ENCODE measurements at regions not wholly inside any gene's neighbourhood (a gene's known extent, or its start where the extent isn't known, plus 50 kb on each side); places are given as distances from the start of the nearest gene placed in this dataset.
"Not testable (repeated sequence)": the region's sequence is repeated elsewhere in the genome, so short reads cannot be mapped to it uniquely, and the experiment has no call there.

DNA sequence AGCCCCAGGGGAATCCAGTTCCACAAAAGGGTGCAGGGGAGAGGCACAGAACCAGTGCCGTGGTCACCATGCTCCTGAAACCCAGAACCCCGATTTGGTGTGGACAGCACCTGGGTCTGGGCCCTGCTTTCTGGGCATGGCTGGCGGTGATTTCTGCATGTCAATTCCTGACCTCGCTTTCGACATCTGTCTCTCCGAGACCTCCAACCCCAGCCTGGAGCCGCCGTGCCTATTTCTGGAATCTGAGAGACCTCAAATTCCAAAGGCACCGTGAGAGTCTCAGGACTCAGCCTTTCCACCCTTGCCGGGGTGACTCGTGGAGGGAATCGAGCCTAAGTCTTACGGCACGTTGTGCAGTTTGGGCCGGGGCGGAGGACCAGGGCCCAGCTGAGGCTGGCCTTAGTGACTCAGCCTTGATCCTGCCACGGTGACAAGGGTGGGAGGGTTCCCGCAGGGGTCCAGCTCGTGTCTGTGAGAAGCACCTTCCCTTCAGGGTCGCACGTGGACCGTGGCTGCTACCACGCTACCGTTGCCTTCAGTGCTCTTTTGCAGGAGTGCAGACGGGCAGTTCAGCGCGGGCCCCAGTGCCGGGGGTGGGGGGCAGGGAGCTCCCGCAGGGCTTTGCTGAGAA is 133.7 kb downstream of the PXDC1 start:
- no peak for DNase-seq

DNA sequence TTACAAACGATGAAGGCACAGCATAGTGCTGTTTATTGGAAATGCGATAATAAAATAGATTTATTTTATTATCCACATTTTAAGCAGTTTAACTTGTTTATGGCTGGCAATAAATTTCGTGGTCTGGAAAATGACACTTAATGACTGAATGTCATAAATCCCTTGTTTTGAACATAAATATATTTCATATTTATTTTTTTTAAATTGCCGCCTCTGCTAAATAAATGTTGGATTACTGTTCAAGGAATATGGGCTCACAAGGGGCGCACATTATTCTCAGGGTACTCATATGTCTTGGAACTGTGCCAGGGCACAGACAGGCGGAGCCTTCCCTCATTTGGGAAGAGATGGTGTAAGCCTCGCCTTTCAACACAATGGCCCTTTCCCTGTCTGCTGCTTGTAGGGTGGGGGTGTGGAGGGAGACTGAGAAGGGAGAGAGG is 134.3 kb downstream of the PXDC1 start:
- DNase-seq, result no peak

DNA sequence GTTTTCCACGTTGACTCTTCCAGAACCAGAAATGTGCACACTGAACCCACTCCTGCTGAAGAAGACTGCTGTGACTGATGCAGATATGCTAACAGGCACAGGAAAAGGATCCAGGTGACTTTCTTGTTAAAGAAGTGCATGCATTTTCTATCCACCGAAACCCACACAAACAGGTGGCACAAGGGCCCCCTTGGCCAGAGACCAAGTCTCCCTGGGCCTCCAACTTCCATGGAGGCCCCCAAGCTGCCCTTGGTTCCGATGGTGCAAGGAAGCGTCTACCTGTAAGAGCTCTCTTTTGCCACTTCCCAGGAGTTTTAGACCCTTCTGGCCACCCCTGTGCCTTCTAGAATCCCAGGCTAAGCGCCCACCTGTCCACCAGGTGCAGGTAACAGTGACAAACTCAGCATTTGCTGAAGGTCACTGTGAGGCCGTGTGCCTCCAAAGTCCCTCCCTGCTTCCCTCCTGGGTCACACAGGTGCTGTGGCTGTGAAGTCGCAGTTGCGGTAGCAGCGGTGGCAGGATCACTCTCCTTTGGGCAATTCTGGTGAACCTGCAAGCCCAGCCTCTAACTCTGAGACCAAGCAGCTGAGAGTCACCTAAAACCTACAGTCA is 134.8 kb downstream of the PXDC1 start:
- DNase-seq, result no peak

DNA sequence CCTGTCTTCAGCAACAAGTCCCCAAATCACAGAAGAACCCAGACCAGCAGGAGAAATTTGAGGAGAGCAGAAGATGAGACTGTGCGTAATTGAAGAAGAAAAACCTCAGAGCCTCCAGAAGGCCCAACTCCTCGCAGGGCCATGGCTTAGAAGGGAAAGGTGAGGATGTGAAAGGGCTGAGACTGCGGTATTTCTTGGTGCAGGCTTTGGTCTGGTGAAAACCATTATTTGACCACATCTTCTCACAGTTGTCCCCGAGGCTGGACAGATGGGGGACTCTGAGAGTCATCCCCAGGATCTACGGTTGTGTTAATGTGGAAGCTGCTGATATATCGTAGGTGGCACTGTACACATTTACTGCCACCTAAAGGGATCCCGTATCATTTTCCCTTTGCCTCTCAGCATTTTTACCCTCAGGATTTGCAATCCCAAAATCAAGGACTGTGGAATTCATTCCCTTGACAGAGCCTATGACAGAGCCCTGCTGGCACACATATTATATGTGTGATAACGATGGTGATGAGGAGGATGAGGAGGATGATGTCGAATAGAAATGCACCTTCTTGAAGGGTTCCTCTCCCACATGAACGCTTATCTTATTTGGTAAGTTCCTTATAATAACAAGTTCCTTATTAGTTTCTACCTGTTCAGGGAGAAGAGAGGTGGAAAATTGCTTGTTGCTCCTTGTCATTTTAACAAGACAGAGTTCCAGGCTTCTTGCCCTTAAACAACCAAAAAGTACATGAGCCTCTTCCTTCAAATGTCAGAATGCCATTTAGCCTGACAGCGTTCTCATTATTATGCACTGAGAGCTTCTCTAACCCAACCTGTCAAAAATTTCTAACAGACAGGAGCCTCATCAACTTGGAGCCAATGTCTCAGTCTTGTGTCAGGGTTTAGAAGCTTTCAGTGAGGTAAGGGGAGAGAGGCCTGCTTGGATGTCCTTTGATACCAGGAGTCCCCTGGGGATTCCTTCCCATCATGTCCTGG is 135.8 kb downstream of the PXDC1 start:
- DNase-seq, result no peak

DNA sequence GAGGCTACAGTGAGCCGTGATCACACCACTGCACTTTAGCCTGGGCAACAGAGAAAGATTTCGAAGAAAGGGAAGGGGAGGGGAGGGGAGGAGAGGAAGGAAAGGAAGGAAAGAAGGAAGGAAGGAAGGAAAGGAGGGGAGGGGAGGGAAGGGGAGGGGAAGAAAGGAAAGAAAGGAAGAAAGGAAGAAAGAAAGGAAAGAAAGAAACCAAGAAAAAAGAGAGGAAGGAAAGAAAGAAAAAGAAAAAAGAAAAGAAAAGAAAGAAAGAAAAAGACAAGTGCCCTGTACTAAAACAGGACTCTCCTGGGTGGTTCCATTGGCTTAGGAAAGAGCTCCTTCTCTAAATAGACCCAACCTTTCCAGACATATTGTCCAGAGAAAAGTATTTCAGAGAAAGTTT is 136.6 kb downstream of the PXDC1 start:
- DNase-seq, result no peak

DNA sequence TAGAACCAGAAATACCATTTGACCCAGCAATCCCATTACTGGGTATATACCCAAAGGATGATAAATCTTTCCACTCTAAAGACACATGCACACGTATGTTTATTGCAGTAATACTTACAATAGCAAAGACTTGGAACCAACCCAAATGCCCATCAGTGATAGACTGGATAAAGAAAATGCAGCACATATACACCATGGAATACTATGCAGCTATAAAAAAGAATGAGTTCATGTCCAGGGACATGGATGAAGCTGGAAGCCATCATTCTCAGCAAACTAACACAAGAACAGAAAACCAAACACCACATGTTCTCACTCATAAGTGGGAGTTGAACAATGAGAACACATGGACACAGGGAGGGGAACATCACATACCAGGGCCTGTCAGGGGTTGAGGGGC is 137.9 kb downstream of the PXDC1 start:
- not testable (repeated sequence) for DNase-seq

DNA sequence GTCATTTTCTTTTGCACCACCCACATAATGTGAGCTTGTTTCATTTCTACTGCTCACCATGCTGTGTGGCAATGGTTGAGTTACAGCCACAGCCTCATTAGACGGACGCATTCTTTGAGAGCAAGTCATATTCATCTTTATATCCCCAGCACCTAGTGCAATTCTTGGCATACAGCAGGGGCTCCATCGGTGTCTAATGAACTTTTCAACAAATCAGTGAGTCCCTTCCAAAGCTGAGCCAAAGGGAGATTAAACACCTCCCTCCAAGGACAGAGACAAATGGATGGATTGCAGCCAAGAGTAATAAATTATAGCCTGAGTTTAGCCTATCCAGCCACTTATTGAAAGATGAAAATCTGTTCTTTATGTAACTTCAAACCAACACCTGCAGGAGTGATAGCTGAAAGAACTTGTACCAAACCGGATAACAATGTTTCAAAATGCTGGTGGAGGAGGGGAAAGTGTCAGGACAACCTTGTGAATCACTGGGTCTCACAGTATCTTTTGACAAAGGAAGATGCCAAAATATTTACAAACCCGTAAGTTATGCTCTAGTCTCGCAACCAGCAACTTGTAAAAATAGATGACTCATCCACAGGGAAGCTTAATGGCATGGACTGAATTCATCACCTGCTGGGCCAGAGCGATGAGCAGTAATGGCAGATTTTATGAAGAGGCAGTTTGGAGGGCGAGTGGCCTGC is 139.0 kb downstream of the PXDC1 start:
- DNase-seq, result peak; percentile 95

DNA sequence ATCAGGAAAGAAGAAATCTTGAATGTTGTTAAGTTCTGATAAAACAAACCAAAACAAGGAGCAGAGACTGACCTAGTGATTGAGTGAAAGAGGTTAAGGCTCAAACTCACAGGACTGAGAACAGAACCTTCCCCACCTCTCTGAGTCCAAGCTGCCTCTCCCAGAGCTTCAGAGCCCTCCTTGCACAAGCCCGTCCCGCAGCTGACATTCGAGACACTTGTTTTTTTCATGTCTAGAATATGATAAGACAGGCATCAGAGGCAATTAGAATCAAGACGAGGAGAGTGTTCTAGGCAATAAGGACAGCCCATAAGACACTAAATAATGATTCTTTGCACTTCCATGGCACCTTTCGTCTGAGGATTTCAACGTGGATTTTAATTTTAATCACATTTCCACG is 140.6 kb downstream of the PXDC1 start:
- DNase-seq, result no peak

DNA sequence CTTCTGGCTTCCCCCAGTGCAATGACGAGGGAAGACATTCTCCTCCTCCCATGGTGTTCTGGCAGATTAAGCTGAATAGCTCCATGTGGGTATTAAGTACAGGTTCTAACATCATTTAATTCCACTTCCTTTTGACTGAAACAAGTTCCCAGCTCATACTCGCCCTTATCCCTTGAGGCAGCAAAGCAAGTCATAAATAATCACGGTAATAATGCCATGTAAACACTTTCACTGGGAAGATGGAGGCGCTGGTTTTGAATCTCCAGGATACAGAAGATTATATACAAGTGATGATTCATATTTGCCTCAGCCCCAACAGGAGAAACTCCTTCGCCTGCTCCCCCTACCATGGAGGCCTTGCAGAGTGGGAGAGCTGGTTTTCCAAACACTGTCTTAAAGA is 141.3 kb downstream of the PXDC1 start:
- peak; percentile 65 for DNase-seq

DNA sequence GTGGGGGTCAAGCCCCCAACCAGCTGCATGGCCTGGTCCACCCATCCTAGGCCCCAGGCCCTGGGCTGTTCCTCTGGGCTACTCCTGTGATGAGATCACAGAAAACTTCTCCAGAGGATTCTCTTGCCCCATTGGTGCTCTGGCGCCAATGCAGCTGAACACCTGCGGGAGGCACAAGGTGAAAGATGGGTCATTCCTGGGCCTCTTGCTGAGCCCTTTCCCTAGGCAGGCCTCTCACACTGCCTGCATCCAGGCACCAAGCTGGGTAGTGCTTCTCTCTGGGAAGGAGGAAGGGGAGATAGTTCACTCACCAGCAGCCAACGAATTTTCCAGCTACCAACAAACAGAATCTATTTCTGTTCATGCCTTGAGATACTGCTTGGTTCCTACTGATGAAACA is 142.1 kb downstream of the PXDC1 start:
- DNase-seq, result no peak

DNA sequence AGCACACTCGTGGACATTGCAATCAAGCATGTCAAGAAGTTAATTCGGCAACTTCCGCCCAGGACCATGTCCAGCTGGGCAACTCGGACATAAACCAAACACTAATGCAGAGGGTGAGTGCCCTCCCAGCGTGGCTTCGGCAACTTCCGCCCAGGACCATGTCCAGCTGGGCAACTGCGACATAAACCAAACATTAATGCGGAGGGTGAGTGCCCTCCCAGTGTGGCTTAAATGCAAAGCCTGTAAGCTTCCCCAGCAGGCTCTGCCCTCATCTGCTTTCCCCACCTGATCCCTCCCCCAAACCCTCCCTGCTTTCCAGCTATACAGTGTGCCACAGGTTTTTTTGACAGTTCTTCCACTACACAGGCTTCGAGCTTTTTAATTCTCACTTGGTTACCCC is 143.4 kb downstream of the PXDC1 start:
- no peak for DNase-seq

DNA sequence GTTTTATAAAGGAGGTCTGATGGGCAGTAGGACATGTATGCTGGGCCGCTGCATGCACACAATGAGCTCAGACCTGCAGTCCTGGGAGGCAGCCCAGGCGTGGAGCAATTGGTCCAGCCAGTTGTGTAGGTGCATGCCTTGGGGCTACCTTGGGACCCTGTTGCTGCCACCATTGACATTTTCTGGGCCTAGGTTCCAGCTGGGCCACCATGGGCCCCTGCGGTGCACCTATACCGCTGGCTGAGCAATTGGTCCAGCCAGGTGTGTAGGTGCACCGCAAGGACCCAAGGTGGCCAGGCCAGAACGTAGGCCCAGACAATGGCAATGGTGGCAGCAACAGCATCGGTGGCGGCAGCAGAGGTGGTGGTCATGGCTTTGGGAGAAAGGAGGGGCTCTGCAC is 143.9 kb downstream of the PXDC1 start:
- no peak for DNase-seq

DNA sequence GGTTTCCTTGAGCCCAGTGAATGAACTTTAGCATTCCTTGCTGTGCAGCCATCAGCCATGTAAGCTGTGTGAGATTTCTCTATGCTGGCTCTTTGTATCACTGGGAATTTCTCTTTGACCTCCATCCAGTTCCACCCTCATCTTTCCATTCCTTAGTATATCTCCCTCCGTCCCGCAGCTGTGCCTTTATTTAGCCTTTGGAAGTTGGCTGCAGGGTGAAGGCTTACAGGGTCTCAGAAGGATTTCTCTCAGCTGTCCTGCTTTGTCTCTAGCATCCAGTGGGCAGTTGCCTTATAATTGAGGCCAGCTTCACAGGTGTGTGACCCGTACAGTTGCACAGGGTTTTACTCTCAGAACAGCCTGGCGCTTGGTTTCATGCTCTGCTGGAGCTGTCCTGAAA is 144.3 kb downstream of the PXDC1 start:
- no peak for DNase-seq

DNA sequence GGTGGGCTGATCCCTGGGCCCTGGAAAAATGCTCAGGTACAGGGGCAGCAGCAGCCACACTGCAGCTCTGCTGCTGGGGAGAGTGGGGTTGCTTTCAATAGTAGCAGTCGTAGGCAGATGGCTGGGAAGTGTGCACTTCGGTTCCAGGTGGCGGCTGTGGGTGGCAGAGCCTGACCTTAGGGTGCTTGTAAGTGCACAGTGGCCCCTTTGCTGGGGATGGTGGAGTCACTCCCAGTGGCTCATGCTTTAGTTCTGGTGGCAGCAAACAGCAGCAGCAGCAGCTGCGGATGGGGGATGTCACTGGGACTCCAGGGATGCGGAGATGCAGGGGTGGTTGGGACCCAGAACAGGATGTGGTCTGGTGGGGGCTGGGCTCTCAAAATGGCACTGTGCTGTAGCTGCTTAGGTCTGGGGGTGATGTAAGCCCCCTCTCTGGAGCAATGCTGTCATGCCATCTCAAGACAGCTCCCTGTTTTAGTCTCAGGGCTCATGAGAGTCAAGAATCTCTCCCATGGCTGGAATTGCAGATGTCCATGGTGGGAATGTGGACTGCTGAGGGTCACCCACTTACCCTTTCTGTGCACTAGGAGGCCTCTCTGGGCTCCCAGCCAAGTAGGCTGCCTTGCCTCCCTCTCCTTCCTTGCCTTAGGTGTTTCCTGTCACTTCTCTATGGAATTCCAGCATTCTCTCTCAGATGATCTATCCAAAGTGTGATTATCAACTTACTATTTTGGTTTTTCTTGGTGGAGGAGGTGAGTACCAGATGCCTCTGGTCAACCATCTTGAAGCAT is 146.7 kb upstream of the SLC22A23 start:
- peak; percentile 53 for DNase-seq

DNA sequence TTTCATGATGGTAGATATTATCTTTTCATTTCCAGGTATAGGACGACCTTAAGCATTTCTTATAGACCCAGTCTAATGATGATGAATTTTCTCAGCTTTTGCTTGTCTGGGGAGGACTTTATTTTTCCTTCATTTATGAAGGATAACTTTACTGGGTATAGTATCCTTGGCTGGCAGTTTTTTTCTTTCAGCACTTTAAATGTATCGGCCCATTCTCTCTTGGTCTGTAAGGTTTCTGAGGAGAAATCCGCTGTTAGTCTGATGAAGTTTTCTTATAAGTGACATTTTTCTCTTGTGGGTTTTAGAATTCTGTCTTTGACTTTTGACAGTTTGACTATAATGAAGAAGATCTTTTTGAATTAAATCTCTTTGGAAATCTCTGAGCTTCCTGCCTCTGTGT is 144.7 kb upstream of the SLC22A23 start:
- DNase-seq, result no peak

DNA sequence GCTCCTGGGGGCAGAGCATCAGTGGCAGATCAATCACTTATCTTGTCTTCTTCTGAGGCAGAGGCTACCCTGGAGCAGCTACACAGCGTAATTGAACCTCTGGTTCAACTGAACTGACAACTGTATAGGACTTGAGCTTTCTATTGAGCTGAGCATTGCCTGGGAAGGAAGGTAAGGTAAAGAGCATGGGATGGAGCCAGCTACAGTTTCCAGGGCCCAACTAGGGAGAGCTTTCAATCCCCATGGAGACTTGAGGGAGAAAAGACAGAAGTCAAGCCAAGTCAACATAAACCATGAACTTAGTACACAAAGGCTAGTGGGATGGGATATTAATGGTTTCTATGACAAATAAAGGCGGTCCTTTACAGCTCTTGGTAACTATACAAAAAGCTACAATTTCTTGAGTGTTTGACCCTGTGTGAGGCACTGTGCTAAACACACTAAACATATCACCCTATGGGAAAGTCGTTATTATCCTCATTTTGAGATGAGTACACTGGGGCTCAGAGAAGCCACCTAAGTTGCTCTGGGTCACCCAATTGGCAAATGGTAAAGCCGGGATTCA is 140.7 kb upstream of the SLC22A23 start:
- DNase-seq, result no peak

DNA sequence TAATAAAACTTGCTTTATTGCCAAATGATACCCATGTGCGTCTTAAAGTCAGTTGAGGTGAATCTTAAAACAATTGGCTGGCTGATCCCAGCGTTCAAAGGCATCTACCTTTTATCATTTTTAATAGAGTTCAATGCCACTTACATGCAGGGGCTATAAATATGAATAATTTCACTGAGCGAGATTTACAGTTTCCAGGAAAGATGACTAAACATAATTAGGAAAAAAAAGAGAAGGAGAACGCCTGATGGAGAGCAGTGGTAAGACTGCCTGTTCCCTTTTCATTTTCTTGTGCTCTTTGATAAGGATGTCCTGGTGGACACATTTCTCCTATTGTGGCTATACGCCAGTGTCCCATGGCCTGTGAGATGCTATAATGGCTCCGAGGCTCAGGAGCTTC is 139.9 kb upstream of the SLC22A23 start:
- no peak for DNase-seq

DNA sequence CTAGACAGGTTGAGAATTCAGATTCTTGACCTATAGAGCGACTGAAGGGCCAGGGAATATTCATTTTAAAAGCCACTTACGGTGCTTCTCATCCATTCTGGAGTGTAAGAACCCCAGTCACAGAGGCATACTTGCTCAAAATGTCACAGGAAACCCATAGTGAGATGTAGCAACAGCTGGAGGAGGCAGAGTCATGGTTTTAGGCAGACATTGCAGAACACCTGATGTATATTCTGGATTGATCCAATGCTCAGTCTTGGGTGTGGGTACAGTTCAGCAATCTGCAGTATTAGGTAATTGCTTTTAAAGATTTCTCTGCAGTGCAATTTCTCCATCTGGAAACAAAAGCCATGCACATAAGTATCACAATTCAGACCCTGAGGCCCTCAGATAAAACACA is 137.4 kb upstream of the SLC22A23 start:
- DNase-seq, result no peak

DNA sequence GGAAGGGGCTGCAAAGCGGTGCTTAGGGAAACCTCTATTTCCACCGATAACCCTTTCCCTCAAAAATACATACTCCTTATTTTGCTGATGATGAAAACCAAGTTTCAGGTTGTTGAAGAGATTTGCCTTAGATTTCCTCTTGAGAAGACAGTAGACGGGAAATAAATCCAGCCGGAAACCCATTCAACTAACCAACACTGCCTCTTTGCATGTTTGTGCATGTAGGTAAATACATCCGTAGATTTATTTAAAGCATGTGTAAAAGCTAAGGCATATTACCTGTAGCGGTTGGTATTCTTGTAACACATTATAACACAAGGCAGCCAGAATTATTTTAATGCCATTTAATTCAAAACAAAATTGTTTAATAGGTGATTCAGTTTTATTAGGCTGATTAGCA is 136.3 kb upstream of the SLC22A23 start:
- no peak for DNase-seq

DNA sequence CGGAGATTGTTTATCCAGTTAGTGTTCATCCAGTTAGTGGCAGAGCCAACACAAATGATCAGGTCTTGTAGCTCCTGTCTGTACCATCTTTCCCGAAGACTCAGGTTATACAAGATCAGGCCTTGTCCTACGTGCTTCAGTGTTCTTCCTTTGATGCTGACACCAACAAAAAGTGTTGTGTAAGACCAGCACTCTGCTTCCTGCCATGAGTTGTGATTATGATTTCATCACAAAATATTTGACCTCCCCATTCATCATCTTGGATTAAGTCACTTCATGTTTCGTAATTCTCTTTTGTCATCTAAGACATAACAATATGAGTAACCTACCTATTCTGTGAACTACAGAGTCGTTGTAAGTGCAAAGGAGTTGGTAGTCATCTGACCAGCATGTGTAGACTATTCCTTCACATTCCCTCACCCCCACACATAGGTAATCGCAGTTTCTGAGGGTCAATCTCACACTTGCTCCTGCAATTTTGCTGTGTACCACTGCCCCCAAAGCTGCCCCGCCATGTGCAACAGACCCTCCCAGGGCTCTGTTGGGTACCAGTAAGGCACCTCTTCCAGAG is 135.6 kb upstream of the SLC22A23 start:
- DNase-seq, result peak; percentile 94

DNA sequence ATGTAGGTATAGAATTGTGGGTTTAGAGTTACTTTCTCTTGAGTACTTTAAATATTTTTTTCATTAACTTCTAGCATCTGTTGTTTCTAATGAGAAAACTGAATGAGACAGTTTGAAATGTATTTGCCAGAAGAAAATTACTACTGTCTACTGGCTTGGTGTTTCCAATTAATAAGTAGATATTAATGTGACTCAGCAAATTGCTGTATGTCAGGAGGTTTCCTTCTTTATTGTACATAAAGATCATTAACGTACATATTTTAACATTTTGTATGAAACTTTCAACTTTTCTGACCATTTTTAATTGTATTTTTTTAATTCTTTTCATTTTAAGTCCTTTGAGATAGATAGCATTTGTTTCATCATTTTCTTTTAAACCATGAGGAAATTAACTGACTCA is 135.1 kb upstream of the SLC22A23 start:
- DNase-seq, result no peak

DNA sequence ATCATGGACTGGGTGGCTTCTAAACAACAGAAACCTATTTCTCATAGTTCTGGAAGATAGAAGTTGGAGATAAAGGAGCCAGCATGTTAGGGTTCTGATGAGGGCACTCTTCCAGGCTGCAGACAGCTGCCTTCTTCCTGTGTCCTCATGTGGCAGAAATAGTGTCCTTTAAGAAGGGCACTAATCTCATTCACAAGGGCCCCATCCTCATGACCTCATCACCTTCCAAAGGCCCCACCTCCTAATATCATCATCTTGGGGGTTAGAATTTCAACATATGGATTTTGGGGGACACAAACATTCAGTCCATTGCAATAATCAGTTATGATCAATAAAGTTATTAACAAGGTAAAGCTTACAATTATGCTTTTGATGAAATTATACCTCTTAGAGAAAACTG is 130.8 kb upstream of the SLC22A23 start:
- DNase-seq, result no peak

All from EL (cell line).